CD4-positive, alpha-beta T cell treated with Interferon alpha-2 for 1 hour (primary cell): ENCODE measurements at regions not wholly inside any gene's neighbourhood (a gene's known extent, or its start where the extent isn't known, plus 50 kb on each side); places are given as distances from the start of the nearest gene placed in this dataset.

Experiments used
- DNase-seq, 2 donors: peaks; one replicate each; pipeline ENCODE4 v3.0.0-alpha.2; 2020 to 2022

GRCh38 chr9:108212184-108212583 is 643.6 kb downstream of the ACTL7B start:
- DNase-seq: no peak

GRCh38 chr9:108211411-108211955 is 644.3 kb downstream of the ACTL7B start:
- no peak for DNase-seq

DNA sequence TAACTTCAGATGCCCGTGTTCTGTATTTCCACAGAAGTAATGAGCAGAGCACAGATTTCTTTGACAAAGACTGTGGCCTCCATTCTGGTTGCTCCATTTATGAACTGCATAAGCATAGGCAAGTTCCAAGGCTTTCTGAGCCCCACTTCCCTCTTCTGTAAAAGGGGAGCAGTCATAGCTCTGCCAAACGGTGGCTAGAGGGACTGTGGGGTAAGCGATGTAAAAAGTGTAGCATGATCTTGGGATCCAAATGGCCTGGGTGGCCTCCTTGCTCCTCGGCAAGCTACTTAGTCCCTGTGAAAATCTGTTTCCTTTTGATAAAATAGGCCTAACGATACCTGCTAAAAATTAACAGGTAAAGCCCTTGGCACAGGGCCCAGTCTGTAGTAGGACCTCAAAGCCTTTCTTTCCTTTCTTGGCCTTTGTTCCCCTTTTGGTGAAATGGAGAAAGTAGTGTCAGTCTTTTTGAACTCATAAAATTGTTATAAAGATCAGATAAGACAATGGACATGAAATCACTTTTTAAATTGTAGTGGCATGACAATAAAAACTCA is 646.6 kb downstream of the ACTL7B start:
- no peak for DNase-seq

DNA sequence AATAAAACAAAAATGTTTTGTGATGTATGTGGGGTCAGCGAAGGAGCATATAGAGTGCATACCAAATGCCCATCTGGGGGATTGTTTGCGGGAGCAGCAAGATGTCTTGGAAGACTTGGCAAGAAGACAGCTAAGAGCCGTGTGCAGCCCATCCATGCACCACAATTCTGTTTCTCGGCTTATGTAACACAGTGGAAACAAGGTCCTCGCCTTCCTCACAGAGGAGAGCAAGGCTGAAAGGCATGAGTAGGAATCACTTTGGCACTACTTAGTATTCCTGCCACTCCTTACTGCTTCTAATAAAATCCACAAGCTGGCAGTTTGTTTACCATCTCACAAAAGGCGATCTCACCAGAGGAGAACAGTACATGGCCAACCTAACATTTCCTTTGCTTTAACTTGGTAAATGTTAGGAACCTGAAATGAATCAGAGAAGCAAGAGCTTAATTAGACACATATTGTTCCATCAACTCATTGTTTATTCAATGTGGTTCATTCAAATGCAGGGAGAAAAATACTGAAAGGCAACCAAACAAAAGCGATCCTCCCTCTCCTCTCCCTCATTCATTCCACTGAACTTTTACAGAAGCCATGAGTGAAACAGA is 648.1 kb downstream of the ACTL7B start:
- no peak for DNase-seq

DNA sequence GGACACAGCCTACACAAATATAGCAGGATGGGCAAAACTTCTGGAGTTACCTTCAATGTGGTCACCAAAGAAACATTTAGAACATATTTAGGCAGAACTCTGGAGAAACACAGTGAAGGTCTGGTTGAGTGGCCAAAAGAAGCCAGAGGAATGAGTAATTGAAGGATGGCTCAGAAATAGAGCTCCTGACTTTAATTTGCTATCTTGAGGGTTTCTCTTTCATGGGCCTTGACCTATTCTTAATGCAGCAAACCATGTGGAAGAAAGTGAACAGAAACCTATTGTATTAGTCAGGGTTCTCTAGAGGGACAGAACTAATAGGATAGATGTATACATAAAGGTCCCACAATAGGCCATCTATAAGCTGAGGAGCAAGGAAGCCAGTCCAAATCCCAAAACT is 650.5 kb downstream of the ACTL7B start:
- DNase-seq: no peak

DNA sequence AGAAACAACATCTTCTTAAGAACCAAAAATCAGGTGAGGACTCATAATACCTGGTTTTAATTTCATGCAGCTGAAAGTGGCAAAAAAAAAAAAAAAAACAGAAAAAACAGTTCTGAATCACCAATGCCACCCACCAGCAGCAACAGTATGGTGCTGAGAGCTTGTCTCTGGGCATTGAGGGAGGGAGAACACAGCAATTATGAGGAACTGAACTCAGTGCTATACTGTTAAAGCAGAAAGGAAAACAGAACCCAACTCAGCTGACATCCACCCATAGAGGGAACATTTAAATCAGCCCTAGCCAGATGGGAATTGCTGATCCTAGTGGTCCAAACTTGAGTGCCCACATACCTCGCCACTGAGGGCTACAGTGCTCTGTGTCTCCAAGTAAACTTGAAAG is 657.9 kb downstream of the ACTL7B start:
- no peak for DNase-seq

DNA sequence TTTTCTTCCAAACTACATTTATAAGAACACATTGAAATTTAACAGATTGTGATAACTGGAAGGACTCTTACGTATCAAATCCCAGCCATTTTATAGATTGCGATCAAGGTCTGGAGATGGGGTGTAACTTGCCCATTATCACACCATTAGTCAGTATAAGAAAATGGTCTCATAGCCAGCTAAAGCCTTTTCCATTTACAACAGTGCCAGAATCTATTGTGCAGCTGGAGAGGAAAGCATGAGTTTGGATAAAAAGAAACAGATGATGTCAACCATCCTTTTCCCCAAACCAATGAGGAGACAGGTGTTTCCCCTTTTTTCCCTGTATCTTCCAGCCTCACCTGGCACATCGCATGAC is 658.8 kb downstream of the ACTL7B start:
- DNase-seq: no peak

DNA sequence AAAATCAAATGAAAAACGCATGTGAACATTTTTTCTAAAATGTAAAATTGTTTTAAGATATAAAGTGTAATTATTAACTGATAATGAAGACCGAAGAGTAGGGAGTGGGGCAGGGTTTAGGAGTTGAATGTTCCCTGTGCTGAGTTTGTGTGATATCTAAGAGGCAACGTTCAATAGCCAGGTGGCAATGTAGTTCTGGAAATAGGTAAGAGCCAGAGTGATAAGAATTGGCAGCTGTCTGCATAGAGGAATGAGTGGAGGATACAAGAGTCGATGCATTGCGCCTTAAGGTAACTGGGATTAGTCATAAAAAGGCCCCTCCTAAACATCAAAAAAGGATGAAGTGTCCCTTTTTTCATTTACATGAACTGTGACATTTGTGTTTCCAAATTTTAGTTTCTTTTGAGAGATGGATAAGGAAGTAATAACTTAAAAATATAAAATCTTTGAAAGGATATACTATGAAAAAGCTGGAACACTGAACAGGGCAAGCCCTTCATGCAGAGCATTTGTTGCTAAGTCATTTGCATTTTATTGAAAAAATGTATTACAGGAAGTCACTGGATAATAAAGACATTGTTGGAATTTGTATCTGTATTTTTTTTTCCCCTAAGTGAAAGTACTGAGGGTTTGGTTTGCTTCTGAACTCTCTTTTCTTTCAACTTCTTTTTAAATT is 659.3 kb downstream of the ACTL7B start:
- no peak for DNase-seq

DNA sequence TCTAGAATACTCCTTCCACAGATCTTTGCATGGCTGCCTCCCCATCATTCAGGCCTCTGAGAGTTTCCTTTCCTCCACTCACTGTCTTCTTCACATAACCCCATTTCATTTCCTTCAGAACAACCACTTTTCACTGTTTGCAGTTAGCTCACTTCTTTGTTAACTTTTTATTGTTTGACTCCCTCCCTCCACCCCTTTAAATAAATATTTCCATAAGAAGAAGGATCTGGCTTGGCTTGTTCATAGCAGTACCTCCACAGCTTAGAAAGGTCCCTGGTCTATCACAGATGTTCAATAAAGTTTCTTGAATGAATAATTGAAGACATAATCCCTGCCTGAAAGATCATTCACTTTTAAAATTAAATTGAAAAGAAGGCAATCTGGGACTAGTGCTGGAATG is 661.6 kb downstream of the ACTL7B start:
- DNase-seq: no peak

GRCh38 chr9:108193026-108193710 is 662.6 kb downstream of the ACTL7B start:
- no peak for DNase-seq

- DNase-seq: peak in 1 of 2 donors; percentile 17
Observed at GRCh38 chr9:108191065-108191464, 664.7 kb downstream of the ACTL7B start.

- no peak for DNase-seq
Observed at GRCh38 chr9:108188976-108189375, 666.8 kb downstream of the ACTL7B start.

DNA sequence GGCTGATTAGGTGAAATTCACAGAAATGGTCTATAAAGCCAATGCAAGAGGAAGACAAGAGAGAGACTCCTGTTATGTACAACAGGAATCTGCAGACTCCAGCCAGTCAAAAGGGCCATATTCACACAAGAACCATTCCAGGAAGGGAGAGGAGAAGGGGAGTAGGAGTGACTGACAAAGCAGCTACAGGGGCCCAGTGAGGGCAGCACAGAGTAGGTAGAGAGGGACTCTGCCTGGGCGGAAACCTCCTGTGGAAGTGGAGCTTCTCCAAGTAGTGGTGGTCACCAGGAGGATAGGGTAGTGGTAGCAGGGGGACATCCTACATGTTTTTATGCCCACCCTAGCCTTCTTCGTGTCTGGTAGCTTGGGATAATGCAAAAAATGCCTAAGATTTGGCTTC is 667.3 kb downstream of the ACTL7B start:
- DNase-seq: no peak

- no peak for DNase-seq
Observed at GRCh38 chr9:108186642-108187395, 669.0 kb downstream of the ACTL7B start.

GRCh38 chr9:108185613-108186012 is 670.2 kb downstream of the ACTL7B start:
- no peak for DNase-seq

- peak in 1 of 2 donors; percentile 1 for DNase-seq
Observed at GRCh38 chr9:108184941-108185340, 670.8 kb downstream of the ACTL7B start.

DNA sequence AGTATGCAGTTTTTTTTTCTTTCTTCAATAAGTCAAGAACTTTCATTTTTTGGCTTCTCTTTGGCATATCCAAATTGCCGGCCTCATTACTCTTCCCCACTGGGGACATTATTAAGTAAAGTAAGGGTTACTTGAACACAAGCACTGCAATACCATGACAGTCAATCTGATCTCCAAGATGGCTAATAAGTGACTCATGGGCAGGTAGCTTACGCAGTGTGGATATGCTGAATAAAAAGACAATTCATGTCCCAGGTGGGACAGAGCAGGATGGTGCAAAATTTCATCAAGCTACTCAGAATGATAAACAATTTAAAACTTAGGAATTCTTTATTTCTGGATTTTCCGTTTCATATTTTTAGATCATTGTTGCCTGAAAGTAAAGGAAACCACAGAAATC is 671.8 kb downstream of the ACTL7B start:
- no peak for DNase-seq

GRCh38 chr9:108182950-108183381 is 672.8 kb downstream of the ACTL7B start:
- no peak for DNase-seq

DNA sequence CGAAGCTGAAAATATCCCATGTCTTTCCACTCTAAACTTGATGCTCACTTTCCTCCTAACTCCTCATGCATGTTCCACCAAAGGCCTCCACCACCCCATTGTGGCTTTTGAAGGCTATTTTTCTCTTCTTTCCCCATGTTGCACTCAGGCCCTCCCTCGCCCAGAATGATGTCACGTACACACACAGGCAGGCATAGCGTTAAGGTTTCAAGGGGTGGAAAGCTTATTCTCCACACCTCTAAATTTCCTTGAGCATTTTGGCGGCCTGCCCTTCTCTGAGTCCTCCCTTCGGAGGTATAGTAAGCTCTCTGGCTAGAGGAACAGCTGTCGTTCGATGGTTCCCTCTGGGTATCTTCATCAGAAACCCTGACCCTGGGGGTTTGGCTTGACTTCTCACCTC is 673.5 kb downstream of the ACTL7B start:
- no peak for DNase-seq

- no peak for DNase-seq
Observed at GRCh38 chr9:108181441-108181840, 674.3 kb downstream of the ACTL7B start.

DNA sequence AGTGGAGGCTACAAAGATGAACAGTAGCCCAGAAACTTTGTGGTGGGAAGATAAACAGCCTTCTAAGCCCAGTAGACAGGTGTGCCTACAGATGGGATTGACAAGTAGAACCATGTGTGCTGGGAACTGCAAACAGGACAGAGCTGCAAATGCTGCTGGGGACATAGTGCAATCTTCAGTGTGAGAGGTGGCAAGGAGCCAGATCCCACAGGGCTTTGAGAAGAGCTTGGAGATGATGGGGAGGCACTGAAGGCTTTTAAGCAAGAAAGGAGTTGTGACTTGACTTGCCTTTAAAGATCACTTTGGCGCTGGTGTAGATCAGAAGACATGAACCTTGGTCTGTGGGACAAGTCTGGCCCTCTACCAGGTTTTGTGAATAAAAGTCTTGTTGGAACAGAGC is 675.2 kb downstream of the ACTL7B start:
- no peak for DNase-seq

- no peak for DNase-seq
Observed at GRCh38 chr9:108178318-108178717, 677.5 kb downstream of the ACTL7B start.

- no peak for DNase-seq
Observed at GRCh38 chr9:108168236-108168850, 678.8 kb upstream of the KLF4 start.
